NCI-H69 (cell line): ENCODE measurements at regions not wholly inside any gene's neighbourhood (a gene's known extent, or its start where the extent isn't known, plus 50 kb on each side); places are given as distances from the start of the nearest gene placed in this dataset.
"Not testable (repeated sequence)": the region's sequence is repeated elsewhere in the genome, so short reads cannot be mapped to it uniquely, and the experiment has no call there.

Experiments used
- DNase-seq: peaks from one replicate; lab custom pipeline; 2025; lab: John Stamatoyannopoulos, UW

DNA sequence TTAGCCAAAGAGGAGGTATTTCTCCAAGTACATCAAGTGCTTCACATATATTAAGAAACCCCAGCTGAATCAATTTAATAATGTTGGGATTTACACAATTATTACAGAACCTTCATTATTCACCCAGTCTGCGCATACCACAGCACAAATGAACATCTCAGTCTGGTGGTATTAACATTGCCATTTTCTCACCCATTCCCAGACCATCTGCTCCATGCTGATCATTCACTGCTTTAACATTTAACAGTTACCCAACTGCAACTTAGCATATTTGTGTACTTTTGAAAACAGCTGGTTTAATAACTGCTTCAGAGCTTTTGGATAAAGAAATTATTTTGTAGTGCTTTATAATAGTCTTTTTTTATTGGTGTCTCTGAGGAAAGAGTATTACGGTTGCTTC, 1072.1 kb downstream of the NXPH1 start:
- no peak for DNase-seq

DNA sequence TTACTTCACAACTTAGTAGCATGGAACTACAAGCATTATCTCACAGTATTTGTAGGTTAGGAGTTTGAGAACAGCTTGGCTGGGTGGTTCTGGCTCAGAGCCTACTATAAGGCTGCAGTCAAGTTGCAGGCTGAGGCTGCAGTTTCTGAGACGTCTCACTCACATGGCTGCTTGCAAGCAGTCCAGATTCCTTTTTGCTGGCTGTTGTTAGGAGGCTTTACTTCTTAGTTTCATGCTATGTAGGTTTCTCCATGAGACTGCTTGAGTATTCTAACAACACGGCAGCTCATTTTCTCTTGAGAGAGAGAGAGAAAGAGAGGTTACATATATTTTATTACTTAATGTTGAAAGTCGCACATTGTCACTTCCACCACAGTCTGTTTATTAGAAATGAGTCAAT, 1073.9 kb downstream of the NXPH1 start:
- peak; percentile 59 for DNase-seq

DNA sequence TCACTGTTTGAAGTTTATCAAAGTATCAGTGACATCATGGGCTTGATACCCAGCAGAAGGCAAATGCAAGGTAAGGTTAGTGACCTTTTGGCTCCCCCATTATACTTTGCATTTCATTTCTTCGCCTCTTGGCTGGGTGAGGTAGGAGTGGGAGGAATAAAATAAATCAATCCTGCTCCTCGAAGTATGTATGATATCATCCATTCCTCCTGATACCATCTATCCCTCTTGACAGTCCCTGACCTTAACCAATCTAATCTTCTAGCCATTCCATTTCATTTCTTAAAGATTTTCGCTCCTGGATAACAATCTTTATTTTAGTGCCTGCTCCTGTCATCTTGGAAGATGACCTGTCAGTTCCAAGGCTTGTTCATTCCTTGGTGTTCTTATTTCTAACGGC, 1083.3 kb downstream of the NXPH1 start:
- DNase-seq = no peak

DNA sequence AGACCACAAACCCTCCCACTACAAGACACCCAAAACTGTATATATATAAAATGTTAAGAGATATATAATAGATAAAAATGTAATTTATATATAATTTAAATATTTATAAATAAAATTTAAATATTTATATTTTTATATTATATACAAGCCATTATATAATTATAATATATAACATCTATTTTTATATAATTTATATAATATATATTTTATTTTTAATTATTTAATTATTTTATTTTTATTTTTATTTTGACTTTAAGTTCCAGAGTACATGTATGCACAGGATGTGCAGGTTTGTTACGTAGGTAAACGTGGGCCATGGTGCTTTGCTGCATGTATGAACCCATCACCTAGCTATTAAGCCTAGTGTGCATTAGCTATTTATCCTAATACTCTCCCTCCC, 1090.2 kb downstream of the NXPH1 start:
- no peak for DNase-seq

DNA sequence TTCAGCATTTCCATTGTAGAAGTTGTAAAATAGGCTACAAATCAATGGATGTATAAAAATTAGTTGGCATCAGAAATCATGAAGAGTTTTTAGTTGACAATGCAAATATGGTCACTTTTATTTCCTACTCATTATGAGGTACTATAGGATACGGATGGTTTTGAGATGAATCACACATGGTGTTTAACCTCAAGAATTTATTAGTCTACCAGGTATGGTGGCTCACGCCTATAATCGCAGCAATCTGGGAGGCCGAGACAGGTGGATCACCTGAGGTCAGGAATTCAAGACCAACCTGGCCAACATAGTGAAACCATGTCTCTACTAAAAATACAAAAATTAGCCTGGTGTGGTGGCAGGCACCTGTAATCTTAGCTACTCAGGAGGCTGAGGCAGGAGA, 1119.0 kb downstream of the NXPH1 start:
- not testable (repeated sequence) for DNase-seq

DNA sequence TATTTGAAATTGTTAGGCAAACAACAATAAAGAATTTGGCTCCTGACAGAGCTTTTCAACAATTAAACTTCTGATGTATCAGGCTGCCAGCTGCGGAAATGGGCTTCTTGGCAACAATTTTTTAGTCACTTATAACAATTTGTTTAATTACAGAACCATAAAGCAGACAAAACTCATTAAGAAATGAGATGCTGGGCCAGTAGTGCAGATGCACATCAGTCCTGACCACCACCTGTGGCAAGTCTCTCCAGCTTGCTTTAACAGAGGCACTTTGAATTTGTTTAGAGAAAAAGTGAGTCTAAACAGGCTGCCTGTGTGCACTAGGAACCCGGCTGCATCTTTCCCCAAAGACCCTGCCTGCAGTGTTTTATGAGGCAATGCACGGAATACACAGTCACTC, 1124.4 kb downstream of the NXPH1 start:
- DNase-seq = peak; percentile 97

DNA sequence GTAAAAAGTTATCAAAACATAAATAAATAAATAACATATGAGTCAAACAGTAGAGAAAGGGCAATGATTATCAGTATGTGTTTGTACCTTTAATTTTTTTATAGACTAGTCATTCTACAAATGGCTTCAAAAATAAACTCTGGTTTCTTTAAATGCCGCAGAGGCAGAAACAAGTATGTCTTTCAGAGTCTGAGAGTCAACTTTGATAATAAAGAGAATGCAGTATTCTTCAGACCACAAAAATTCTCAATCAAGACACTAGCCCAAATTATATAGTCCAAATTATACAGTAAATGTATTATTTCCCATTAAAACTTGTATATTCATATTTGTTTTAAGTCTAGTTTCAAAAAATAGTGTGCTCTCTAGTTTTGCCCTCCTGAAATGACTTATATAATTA, 1142.3 kb downstream of the NXPH1 start:
- DNase-seq = no peak

DNA sequence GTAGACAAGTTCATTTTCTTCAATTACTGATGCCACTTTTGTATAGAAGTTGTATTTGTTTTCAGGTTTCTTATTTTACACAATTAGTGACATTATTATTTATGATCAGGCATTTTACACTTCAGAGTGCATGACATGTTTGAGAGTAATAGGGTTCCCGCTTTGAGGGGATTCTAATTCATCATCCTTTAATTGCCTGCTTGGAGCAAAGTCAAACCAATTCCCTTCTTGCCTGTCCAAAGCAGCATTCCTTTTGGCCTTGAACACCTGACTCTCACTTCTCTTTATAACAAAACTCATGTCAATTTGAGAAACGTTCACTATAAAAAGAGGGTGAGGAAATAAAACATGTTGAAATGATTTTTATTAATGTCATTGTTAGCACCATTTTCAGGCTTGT, 1149.4 kb downstream of the NXPH1 start:
- peak; percentile 30 for DNase-seq

DNA sequence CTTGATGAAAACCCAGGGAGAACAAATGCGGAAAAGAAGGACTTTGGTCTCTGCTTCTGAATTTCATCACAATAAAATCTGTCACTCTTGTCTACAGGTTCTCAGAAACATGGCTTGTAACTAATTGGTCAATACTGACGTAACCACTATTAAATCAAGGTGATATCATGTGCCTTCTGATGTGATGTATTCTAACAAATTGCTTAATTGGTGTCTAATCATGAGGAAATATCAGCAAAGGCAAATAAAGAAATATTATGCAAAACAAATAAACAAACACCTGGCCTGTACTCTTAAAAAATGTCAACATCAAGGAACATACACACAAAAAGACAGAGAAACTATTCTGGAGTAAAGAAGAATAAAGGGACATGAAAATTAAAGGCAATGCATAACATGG, 1165.0 kb downstream of the NXPH1 start:
- no peak for DNase-seq

DNA sequence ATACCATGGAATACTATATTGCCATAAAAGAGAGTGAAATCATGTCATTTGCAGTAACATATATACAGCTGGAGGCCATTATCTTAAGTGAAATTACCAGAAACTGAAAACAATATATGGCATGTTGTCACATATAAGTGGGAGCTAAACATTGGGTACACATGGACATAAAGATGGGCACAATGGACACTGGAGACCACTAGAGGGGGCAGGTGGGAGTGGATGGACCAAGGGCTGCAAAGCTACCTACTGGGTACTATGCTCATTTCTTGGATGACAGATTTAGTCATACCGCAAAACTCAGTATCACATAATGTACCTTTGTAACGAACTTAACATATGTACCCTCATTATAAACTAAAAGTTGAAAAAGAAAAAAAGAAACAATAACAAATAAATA, 1167.6 kb downstream of the NXPH1 start:
- peak; percentile 43 for DNase-seq

DNA sequence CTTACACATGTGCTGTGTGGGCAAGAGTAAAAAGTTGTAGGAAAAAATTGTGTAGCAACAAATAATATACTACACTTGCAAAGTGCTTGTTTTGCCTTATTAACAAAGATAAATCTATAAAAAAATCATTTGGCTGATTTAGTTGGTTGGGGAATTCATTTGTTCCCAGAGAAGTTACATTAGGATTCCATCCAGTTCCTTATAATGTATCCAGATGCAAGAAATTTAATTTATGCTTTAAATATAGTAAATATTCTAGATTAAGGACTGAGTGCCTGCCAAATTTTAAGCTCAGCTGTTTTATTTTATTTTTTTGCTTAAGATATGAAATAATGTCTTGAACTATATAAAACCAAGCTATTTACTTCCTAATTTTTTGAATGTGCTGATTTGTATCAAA, 1169.9 kb downstream of the NXPH1 start:
- no peak for DNase-seq

DNA sequence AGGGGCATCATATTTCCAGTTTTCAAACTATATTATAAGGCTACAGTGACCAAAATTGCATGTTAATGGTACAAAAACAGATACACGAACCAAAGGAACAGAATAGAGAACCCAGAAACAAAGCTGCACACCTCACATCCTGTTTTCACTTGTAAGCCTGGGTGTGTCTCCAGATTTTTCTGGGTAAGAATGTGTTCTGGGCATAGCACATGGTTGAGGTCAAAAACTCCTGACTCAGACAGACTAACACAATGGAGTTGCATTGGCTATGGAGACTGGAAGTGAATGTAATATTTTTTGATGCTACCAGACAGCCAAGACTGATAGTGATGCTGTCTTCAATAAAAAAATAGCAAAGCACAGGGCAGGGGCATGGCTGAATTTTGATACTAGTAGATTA, 1175.2 kb downstream of the NXPH1 start:
- DNase-seq = no peak

DNA sequence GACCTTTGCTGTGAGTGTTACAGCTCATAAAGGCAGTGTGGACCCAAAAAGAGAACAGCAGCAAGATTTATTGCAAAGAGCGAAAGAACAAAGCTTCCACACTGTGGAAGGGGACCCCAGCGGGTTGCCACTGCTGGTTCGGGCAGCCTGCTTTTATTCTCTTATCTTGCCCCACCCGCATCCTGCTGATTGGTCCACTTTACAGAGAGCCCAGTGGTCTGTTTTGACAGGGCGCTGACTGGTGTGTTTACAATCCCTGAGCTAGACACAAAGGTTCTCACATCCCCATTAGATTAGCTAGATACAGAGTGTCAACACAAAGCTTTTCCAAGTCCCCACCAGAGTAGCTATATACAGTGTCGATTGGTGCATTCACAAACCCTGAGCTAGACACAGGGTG, 1187.5 kb downstream of the NXPH1 start:
- not testable (repeated sequence) for DNase-seq

DNA sequence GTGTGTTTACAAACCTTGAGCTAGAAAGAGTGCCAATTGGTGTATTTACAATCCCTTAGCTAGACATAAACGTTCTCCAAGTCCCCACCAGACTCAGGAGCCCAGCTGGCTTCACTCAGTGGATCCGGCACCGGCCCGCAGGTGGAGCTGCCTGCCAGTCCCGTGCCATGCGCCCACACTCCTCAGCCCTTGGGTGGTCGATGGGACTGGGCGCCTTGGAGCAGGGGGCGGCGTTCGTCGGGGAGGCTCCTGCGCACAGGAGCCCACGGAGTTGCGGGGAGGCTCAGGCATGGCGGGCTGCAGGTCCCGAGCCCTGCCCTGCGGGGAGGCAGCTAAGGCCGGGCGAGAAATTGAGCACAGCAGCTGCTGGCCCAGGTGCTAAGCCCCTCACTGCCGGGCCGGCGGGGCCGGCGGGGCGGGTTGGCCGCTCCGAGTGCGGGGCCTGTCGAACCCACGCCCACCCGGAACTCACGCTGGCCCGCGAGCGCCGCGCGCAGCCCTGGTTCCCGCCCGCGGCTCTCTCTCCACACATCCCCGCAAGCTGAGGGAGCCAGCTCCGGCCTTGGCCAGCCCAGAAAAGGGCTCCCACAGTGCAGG, 1188.0 kb downstream of the NXPH1 start:
- not testable (repeated sequence) for DNase-seq

DNA sequence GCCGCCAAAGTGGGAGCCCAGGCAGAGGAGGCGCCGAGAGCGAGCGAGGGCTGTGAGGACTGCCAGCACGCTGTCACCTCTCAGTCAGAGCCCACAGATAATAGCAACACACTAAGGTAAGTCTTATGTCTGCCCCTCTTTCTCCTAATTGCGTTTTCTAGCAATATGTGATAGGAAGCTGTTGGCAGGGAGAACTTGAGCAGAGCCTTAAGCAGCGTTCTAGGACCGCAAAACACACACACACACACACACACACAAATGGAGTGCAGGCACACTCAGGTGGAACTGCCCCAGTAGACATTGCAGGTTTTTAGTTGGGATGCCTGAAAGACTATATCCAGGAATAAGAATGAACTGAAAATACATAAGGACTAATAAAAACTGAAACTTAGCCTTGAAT, 1188.5 kb downstream of the NXPH1 start:
- no peak for DNase-seq

DNA sequence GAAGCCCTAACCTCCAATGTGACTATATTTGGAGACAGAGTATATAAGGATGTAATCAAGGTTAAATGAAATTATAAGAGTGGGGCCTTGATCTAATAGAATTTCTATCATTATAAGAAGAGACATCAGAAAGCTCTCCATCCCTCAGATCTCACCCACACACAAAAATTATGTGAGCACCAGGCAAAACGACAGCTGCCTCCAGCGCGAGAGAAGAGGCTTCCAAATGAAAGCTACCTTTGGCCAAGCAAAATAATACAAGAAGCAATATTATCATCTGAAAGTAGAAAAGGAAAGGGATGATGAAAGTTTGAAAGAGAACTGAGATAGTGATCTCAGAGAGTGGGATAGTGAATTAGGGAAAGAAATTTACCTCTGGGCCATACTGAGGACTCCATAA, 1192.5 kb downstream of the NXPH1 start:
- DNase-seq = no peak

DNA sequence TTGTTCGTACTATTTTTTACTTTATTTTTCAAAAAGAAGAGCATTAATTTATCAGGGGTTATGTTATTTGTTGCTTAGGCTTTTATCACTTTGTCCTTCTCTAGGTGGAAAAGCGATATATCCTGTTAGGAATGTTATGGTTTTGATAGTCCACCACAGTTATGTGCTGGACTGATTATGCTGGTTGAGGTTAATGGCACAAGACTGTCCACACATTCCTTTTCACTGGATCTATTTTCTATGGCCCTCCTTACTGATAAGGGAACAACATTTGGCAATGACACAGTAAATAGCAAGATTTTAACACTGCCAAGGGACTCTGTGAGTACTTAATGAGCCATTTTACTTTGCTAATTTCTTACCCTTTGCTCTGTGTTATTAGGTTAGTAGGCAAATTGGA, 1212.3 kb downstream of the NXPH1 start:
- DNase-seq = no peak

DNA sequence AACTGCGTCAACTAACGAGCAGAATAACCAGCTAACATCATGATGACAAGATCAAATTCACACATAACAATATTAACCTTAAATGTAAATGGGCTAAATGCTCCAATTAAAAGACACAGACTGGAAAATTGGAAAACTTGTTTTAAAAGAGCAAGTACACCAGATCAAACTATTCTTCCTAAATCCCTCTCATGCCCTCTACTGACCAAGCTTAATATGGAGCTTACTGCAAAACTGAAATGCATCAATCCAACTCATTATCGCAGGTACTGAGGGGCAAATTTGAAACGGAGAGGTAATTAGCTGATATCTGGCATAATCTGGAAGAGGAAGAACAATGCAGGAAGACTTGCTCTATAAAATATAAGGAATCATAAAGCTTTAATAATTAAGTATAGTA, 1223.8 kb downstream of the NXPH1 start:
- DNase-seq = peak; percentile 43

DNA sequence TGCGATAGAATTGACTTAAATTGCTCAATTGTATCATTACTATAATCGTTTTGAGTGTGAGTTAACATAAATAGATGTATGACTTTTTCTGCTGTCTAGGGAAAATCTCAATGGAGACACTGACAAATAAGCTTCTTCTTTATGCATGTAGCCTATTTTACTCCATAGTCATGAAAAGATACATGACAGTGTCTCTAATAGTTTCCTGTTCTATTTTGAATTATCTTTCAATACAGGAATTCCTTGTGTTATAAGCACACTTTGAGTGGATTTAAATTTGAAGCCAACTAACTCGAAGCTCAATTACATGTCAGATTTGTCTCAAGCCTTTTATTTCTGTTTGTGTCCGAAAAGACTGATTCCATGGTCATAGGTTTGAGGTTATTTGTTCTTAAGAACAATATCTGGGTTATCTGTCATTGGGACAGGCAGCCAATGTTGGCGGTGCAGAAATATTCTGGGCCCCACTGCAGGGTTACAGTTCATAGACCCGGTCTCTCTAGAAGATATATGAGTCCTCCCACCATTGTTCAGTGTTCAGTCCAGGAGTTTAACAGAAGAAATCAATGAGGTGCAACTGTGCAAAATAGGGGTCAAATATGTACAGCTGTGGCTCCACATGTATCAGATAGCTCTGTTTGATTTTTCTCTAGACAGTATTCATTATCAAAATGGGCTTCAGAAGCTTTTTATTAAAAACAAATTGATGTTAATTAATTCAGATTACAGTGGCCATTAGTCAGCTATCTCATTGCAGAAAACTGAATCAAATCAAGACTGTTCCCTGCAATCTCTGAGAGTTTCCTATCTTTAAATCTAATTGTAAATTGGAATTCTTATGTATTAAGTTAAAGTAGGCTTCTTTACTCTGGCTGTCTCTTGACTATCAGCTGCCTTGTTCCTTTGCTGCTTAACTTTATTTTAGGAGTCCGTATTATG, 1238.8 kb downstream of the NXPH1 start:
- no peak for DNase-seq

DNA sequence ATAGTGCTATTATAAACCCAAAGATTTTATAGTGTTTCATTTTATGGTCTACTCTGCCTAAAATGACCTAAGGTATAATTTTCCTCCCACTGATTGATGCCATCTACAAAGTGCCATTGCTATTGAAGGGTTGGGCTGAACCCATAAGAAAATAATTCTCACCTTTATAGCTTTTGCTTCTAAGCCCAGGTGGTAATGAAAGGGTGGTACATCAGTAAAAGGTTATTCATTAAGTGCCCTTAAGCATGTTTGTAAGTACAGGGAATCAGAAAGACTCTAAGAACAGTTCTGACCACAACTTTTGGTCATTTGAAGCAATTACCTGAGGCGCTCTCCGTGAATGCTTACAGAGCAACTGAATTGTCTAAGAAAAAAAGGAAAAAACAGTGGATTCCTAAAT, 1247.3 kb downstream of the NXPH1 start:
- DNase-seq = peak; percentile 68

DNA sequence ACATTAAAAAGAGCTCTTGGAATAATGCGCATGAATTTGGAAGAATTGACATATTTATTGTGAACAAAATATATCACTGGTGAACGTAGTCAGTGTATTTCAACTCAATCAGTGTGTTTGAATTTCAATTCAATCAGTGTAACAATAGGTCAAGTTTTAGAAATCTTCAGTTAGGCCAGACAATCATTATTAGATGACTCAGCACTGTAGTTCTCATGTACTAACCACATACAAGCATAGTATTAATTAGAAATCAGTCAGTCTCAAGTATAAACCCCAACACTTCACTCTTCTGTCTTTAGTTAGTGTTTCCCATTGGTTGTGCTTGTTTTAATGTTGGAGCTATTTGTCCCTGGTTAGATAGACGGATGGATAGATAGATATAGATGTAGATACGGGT, 1247.9 kb downstream of the NXPH1 start:
- DNase-seq = no peak

DNA sequence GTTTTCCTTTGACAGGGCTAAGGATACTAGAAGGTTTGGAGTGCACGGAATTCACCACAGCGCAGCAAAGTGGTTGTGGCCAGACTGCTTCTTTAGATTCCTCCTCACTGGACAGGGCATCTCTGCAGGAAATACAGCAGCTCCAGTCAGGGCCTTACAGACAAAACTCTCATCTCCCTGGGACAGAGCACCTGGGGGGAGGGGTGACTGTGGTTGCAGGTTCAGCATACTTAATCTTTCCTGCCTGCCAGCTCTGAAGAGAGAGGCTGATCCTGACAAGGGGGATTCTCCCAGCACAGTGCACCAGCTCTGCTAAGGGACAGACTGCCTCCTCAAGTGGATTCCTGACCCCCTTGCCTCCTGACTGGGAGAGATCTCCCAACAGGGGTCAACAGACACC, 1257.9 kb downstream of the NXPH1 start:
- DNase-seq = no peak

DNA sequence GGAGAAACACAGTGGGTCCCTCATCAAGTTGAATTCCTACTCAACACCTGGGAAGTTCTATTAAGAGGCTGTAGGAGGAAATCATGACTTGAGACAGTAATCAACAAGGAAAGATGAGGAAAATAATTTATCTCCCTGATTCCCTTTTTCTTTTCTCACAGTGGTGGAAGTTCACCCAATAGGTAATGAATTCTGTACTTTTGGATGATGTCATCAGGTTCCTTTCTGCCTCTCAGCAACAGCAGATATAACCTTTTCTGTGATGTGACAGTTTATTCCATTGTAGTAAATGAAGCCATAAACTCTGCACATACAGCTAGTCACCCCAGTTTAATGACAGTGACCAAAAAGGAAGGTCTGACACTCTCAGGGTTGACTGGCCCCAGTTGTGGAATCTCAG, 1265.0 kb downstream of the NXPH1 start:
- no peak for DNase-seq

DNA sequence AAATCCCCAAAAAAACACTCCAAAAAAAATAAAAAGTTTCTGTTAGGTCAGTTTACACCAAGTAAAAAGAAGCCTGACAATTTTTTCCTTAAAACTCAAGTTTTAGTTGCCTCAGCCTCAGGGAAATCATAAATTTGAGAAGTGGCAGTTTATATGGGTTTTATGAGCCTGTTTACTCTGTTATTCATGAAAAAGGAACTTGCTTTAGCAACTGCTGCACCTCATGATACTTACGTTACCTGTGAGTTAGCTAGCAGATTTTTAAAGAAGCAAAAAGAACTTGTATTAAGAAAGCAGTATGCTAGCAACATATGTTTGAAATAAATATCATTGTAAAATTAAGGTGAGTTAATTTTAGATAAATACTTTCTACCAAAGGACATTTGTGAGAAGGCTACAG, 1264.5 kb upstream of the PHF14 start:
- DNase-seq = no peak
